HepG2 (cell line): ENCODE measurements at regions not wholly inside any gene's neighbourhood (a gene's known extent, or its start where the extent isn't known, plus 50 kb on each side); places are given as distances from the start of the nearest gene placed in this dataset.
A peak's percentile ranks its signal among the peaks of the same experiment; 100 is the strongest.

Experiments used
- AGO1 ChIP-seq: fragments of 200-400 bp; formaldehyde crosslinking; IDR thresholded peaks from 2 replicates; pipeline ENCODE4 v1.6.1; 2017; ENCODE audit warnings: mild to moderate bottlenecking, low read depth, low read length, moderate library complexity; ENCODE audit not compliant: poor library complexity, severe bottlenecking
- CEBPG ChIP-seq: IDR thresholded peaks from 2 replicates; pipeline ENCODE4 v1.6.1; 2016
- EEA1 ChIP-seq: sonication (generic); formaldehyde crosslinking; IDR thresholded peaks from 2 replicates; pipeline ENCODE4 v1.5.1; 2020; ENCODE audit warnings: mild to moderate bottlenecking, missing genetic modification reagents, borderline replicate concordance
- ERF ChIP-seq: IDR thresholded peaks from 2 replicates; pipeline ENCODE4 v1.6.1; 2018; ENCODE audit warnings: missing biosample characterization, missing genetic modification reagents
- FIP1L1 ChIP-seq: fragments of 200-400 bp; formaldehyde crosslinking; IDR thresholded peaks from 2 replicates; pipeline ENCODE4 v1.6.1; 2018; ENCODE audit warnings: low read depth, mild to moderate bottlenecking, low read length, moderate library complexity, borderline replicate concordance; ENCODE audit not compliant: insufficient read depth
- FOXA1 ChIP-seq, 2 experiments: fragments of 450-650 bp in 1 of 2; sonication (generic) in 1 of 2; formaldehyde crosslinking in 1 of 2; IDR thresholded peaks; 2 replicates each; pipeline versions ENCODE4 v1.4.0 to v1.6.1; 2016 to 2020; ENCODE audit warnings: missing genetic modification reagents in 1 of 2
- KLF12 ChIP-seq: sonication (generic); formaldehyde crosslinking; IDR thresholded peaks from 2 replicates; pipeline ENCODE4 v1.4.0; 2020; ENCODE audit warnings: missing genetic modification reagents, borderline replicate concordance
- MEF2D ChIP-seq: sonication (generic); formaldehyde crosslinking; IDR thresholded peaks from 2 replicates; pipeline ENCODE4 v1.5.1; 2020; ENCODE audit warnings: mild to moderate bottlenecking, missing genetic modification reagents
- NKX3-1 ChIP-seq: sonication (generic); formaldehyde crosslinking; IDR thresholded peaks from 2 replicates; pipeline ENCODE4 v1.5.0; 2020; ENCODE audit warnings: missing genetic modification reagents
- SCMH1 ChIP-seq: sonication (generic); formaldehyde crosslinking; IDR thresholded peaks from 2 replicates; pipeline ENCODE4 v1.9.0; 2021; ENCODE audit warnings: missing genetic modification reagents, mild to moderate bottlenecking, borderline replicate concordance
- SP4 ChIP-seq: sonication (generic); formaldehyde crosslinking; IDR thresholded peaks from 2 replicates; pipeline ENCODE4 v1.8.1; 2023; ENCODE audit warnings: mild to moderate bottlenecking, missing genetic modification reagents
- ZNF234 ChIP-seq: sonication (generic); formaldehyde crosslinking; conservative IDR thresholded peaks from 2 replicates; pipeline ENCODE4 v1.5.1; 2020; ENCODE audit warnings: mild to moderate bottlenecking, missing genetic modification reagents
- ZNF329 ChIP-seq: sonication (generic); formaldehyde crosslinking; IDR thresholded peaks from 2 replicates; pipeline ENCODE4 v1.9.0; 2021; ENCODE audit warnings: low read depth, mild to moderate bottlenecking, missing genetic modification reagents
- ZNF558 ChIP-seq: sonication (generic); formaldehyde crosslinking; IDR thresholded peaks from 2 replicates; pipeline ENCODE4 v1.9.0; 2022; ENCODE audit warnings: mild to moderate bottlenecking, missing genetic modification reagents, borderline replicate concordance
- ZNF709 ChIP-seq: sonication (generic); formaldehyde crosslinking; IDR thresholded peaks from 2 replicates; pipeline ENCODE4 v1.5.0; 2020; ENCODE audit warnings: mild to moderate bottlenecking, missing genetic modification reagents
- ZNF781 ChIP-seq: sonication (generic); formaldehyde crosslinking; IDR thresholded peaks from 2 replicates; pipeline ENCODE4 v1.5.1; 2020; ENCODE audit warnings: borderline replicate concordance, mild to moderate bottlenecking, missing genetic modification reagents; ENCODE audit errors: not compliant biosample characterization
- ZZZ3 ChIP-seq: sonication (generic); formaldehyde crosslinking; IDR thresholded peaks from 2 replicates; pipeline ENCODE4 v1.4.0; 2020; ENCODE audit warnings: missing genetic modification reagents, mild to moderate bottlenecking, borderline replicate concordance
- TF ChIP-seq, protein P1 (sequence below): sonication (generic); formaldehyde crosslinking; IDR thresholded peaks from 2 replicates; pipeline ENCODE4 v1.4.0; 2020; ENCODE audit warnings: missing genetic modification reagents
- TF ChIP-seq, protein P2 (sequence below): sonication (generic); formaldehyde crosslinking; IDR thresholded peaks from 2 replicates; pipeline ENCODE4 v1.8.0; 2022; ENCODE audit warnings: missing genetic modification reagents, mild to moderate bottlenecking, moderate library complexity, borderline replicate concordance
- TF ChIP-seq, protein P3 (sequence below): sonication (generic); formaldehyde crosslinking; IDR thresholded peaks from 2 replicates; pipeline ENCODE4 v1.4.0; 2020; ENCODE audit warnings: missing genetic modification reagents
- TF ChIP-seq, protein P4 (sequence below): fragments of 450-650 bp; IDR thresholded peaks from 2 replicates; pipeline ENCODE4 v1.6.1; 2016
- TF ChIP-seq, protein P5 (sequence below): IDR thresholded peaks from 2 replicates; pipeline ENCODE4 v1.6.1; 2016; ENCODE audit warnings: low read depth, borderline replicate concordance
- TF ChIP-seq, protein P6 (sequence below): sonication (generic); formaldehyde crosslinking; IDR thresholded peaks from 2 replicates; pipeline ENCODE4 v1.4.0; 2020; ENCODE audit warnings: mild to moderate bottlenecking, missing genetic modification reagents

DNA sequence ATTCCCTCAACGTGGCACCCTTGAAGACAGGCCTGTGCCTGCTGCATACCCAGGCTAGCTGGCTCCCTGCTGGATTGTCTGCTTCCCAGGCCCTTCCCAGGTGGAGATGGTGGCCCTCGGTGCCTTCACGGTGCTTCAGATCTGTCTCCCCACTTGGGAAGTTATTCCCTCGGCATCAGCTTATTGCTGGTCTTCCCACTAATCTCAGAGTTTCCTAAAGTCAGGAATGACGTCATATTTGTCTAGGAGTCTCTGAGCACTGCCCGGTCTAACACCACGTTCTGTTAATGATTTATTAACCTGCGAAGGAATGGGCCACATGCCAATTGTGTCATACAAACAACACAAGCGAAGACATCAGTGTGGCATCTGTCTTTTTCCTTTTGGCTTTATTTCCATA, 269.8 kb upstream of the ID2 start (continued):
- TF ChIP-seq, protein P1, sequence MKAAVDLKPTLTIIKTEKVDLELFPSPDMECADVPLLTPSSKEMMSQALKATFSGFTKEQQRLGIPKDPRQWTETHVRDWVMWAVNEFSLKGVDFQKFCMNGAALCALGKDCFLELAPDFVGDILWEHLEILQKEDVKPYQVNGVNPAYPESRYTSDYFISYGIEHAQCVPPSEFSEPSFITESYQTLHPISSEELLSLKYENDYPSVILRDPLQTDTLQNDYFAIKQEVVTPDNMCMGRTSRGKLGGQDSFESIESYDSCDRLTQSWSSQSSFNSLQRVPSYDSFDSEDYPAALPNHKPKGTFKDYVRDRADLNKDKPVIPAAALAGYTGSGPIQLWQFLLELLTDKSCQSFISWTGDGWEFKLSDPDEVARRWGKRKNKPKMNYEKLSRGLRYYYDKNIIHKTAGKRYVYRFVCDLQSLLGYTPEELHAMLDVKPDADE (CRISPR knock-in tag), result no peak
- TF ChIP-seq, protein P2, sequence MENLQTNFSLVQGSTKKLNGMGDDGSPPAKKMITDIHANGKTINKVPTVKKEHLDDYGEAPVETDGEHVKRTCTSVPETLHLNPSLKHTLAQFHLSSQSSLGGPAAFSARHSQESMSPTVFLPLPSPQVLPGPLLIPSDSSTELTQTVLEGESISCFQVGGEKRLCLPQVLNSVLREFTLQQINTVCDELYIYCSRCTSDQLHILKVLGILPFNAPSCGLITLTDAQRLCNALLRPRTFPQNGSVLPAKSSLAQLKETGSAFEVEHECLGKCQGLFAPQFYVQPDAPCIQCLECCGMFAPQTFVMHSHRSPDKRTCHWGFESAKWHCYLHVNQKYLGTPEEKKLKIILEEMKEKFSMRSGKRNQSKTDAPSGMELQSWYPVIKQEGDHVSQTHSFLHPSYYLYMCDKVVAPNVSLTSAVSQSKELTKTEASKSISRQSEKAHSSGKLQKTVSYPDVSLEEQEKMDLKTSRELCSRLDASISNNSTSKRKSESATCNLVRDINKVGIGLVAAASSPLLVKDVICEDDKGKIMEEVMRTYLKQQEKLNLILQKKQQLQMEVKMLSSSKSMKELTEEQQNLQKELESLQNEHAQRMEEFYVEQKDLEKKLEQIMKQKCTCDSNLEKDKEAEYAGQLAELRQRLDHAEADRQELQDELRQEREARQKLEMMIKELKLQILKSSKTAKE (CRISPR knock-in tag), result no peak
- TF ChIP-seq ZNF558 (no peak), NKX3-1 (no peak), ZNF709 (CRISPR knock-in tag) (no peak), SP4 (CRISPR knock-in tag) (no peak), ZNF234 (CRISPR knock-in tag) (no peak), ZNF329 (CRISPR knock-in tag) (no peak), SCMH1 (CRISPR knock-in tag) (no peak), EEA1 (CRISPR knock-in tag) (no peak; the same call in 1 of the 2 replicates), CEBPG (peak; percentile 44; the same call in 1 of the 2 replicates), FOXA1 (IDR thresholded peaks at IDR 0.05) (no peak), FOXA1 (CRISPR knock-in tag; IDR thresholded peaks at IDR 0.05) (peak; percentile 57), KLF12 (CRISPR knock-in tag) (no peak), ZZZ3 (no peak), ZNF781 (CRISPR knock-in tag) (no peak), MEF2D (no peak), FIP1L1 (no peak), AGO1 (no peak), ERF (CRISPR knock-in tag) (peak; percentile 61; the same call in 1 of the 2 replicates)
- TF ChIP-seq, protein P3, sequence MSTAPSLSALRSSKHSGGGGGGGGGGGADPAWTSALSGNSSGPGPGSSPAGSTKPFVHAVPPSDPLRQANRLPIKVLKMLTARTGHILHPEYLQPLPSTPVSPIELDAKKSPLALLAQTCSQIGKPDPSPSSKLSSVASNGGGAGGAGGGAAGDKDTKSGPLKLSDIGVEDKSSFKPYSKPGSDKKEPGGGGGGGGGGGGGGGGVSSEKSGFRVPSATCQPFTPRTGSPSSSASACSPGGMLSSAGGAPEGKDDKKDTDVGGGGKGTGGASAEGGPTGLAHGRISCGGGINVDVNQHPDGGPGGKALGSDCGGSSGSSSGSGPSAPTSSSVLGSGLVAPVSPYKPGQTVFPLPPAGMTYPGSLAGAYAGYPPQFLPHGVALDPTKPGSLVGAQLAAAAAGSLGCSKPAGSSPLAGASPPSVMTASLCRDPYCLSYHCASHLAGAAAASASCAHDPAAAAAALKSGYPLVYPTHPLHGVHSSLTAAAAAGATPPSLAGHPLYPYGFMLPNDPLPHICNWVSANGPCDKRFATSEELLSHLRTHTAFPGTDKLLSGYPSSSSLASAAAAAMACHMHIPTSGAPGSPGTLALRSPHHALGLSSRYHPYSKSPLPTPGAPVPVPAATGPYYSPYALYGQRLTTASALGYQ, result no peak
- TF ChIP-seq, protein P4, sequence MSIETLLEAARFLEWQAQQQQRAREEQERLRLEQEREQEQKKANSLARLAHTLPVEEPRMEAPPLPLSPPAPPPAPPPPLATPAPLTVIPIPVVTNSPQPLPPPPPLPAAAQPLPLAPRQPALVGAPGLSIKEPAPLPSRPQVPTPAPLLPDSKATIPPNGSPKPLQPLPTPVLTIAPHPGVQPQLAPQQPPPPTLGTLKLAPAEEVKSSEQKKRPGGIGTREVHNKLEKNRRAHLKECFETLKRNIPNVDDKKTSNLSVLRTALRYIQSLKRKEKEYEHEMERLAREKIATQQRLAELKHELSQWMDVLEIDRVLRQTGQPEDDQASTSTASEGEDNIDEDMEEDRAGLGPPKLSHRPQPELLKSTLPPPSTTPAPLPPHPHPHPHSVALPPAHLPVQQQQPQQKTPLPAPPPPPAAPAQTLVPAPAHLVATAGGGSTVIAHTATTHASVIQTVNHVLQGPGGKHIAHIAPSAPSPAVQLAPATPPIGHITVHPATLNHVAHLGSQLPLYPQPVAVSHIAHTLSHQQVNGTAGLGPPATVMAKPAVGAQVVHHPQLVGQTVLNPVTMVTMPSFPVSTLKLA, result 0 out of 2 replicates have a peak, but pooled peaks have one; percentile 16
- TF ChIP-seq, protein P5, sequence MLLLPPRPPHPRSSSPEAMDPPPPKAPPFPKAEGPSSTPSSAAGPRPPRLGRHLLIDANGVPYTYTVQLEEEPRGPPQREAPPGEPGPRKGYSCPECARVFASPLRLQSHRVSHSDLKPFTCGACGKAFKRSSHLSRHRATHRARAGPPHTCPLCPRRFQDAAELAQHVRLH (CRISPR knock-in tag), result peak; percentile 58; the same call in 1 of the 2 replicates
- TF ChIP-seq, protein P6, sequence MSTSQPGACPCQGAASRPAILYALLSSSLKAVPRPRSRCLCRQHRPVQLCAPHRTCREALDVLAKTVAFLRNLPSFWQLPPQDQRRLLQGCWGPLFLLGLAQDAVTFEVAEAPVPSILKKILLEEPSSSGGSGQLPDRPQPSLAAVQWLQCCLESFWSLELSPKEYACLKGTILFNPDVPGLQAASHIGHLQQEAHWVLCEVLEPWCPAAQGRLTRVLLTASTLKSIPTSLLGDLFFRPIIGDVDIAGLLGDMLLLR (CRISPR knock-in tag), result no peak
